DOHH2 (cell line): ENCODE measurements at regions not wholly inside any gene's neighbourhood (a gene's known extent, or its start where the extent isn't known, plus 50 kb on each side); places are given as distances from the start of the nearest gene placed in this dataset.

Source experiments
- CTCF ChIP-seq: fragments of 200-600 bp; sonication (generic); IDR thresholded peaks from one replicate; pipeline ENCODE4 v1.5.1; 2014; ENCODE audit warnings: antibody characterized with exemption, mild to moderate bottlenecking, low read depth, low read length; ENCODE audit not compliant: poor library complexity, severe bottlenecking
- EZH2phosphoT487 ChIP-seq: fragments of 200-600 bp; sonication (generic); IDR thresholded peaks from 2 replicates; pipeline ENCODE4 v1.6.1; 2017; ENCODE audit warnings: borderline replicate concordance, mild to moderate bottlenecking, antibody characterized with exemption, low read length, moderate library complexity, mixed read lengths

DNA sequence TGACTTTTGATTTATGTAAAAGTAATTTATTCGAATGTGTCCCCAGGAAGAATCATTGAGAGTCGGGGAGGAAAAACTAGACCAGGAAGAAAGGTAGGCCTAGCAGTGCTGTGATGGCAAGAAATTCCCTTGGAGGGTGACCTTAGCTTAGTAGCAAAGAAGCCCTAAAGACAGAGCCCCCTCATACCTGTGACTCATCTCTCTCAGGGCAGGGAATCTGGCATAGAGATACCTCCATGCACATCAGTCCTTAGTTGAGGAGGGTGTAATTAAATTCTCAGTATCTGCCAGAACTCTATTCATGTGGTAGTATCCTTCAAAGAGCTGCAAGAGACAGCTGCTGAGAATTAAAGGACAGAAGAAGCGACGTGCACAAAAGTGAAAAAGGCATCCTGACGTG is 360.3 kb downstream of the FBXO15 start:
- TF ChIP-seq CTCF, result no peak
- TF ChIP-seq EZH2phosphoT487, result no peak
